IMR-90 (cell line): ENCODE measurements at regions not wholly inside any gene's neighbourhood (a gene's known extent, or its start where the extent isn't known, plus 50 kb on each side); places are given as distances from the start of the nearest gene placed in this dataset.

ENCODE experiments used
- ATAC-seq: fragments of 200-7000 bp; cut with Tn5 transposase; 2 replicates; pipeline ENCODE4 v1.9.1; 2020; ENCODE audit warnings: low read depth, mild to moderate bottlenecking, moderate library complexity
- BruUV-seq: library from RNA; stranded (reverse); fragments of 400-500 nt; replicated peaks from 2 replicates; lab custom pipeline; 2021; lab: Mats Ljungman, UMichigan
- CTCF ChIA-PET: fragments of 300-600 bp; formaldehyde crosslinking; extraction: SDS; loops from one replicate; lab custom pipeline; 2021; ENCODE audit warnings: antibody characterized with exemption; lab: Yijun Ruan, JAX
- POLR2A ChIA-PET: fragments of 300-600 bp; sonication (Branson Sonifier 250); formaldehyde crosslinking; loops from one replicate; lab custom pipeline; 2022; ENCODE audit warnings: antibody characterized with exemption; ENCODE audit not compliant: unreplicated experiment; lab: Charles Lee
- DNase-seq: peaks from one replicate; pipeline ENCODE4 v3.0.0; 2013
- H2AFZ ChIP-seq: replicated peaks from 2 replicates; pipeline ENCODE3; 2013; ENCODE audit warnings: low read length, mild to moderate bottlenecking; ENCODE audit not compliant: poor library complexity
- H2AK5ac ChIP-seq: 2 replicates; pipeline ENCODE4 v1.6.1; 2013; ENCODE audit warnings: low read depth, low read length, inconsistent platforms
- H2AK9ac ChIP-seq: replicated peaks from 2 replicates; pipeline ENCODE3; 2013; ENCODE audit warnings: mild to moderate bottlenecking, low read depth, low read length, moderate library complexity; ENCODE audit not compliant: poor library complexity
- H2BK120ac ChIP-seq: 2 replicates; pipeline ENCODE4 v1.6.1; 2013; ENCODE audit warnings: low read depth, low read length, inconsistent platforms
- H2BK15ac ChIP-seq: 3 replicates; pipeline ENCODE4 v1.6.1; 2013; ENCODE audit warnings: low read depth, low read length, inconsistent platforms
- H2BK20ac ChIP-seq: 2 replicates; pipeline ENCODE4 v1.6.1; 2013; ENCODE audit warnings: low read depth, mild to moderate bottlenecking, inconsistent platforms, low read length, moderate library complexity
- H2BK5ac ChIP-seq: 2 replicates; pipeline ENCODE4 v1.6.1; 2013; ENCODE audit warnings: mild to moderate bottlenecking, low read depth, low read length, inconsistent platforms; ENCODE audit not compliant: poor library complexity, severe bottlenecking
- H3K14ac ChIP-seq: replicated peaks from 2 replicates; pipeline ENCODE4 v1.6.1; 2013; ENCODE audit warnings: low read depth, low read length, inconsistent platforms
- H3K18ac ChIP-seq: 2 replicates; pipeline ENCODE4 v1.6.1; 2013; ENCODE audit warnings: low read depth, low read length, control low read depth
- H3K23ac ChIP-seq: 2 replicates; pipeline ENCODE4 v1.6.1; 2013; ENCODE audit warnings: low read depth, low read length, inconsistent platforms
- H3K27ac ChIP-seq: 2 replicates; pipeline ENCODE4 v1.5.1; 2013; ENCODE audit warnings: mild to moderate bottlenecking, control low read depth, low read length; ENCODE audit not compliant: insufficient read depth
- H3K27me3 ChIP-seq: 2 replicates; pipeline ENCODE4 v1.6.1; 2013; ENCODE audit warnings: low read length; ENCODE audit not compliant: control insufficient read depth, insufficient read depth
- H3K36me3 ChIP-seq: 2 replicates; pipeline ENCODE4 v1.6.1; 2013; ENCODE audit warnings: low read length, mixed read lengths; ENCODE audit not compliant: control insufficient read depth, insufficient read depth
- H3K4ac ChIP-seq: 2 replicates; pipeline ENCODE4 v1.6.1; 2013; ENCODE audit warnings: low read depth, low read length, inconsistent platforms
- H3K4me1 ChIP-seq: 2 replicates; pipeline ENCODE4 v1.6.1; 2013; ENCODE audit warnings: low read length, mixed read lengths; ENCODE audit not compliant: control insufficient read depth, insufficient read depth
- H3K4me2 ChIP-seq: 2 replicates; pipeline ENCODE4 v1.6.1; 2013; ENCODE audit warnings: low read depth, mild to moderate bottlenecking, control low read depth, low read length, moderate library complexity
- H3K4me3 ChIP-seq: 2 replicates; pipeline ENCODE4 v1.5.1; 2013; ENCODE audit warnings: low read depth, mild to moderate bottlenecking, control low read depth, low read length, moderate library complexity; ENCODE audit not compliant: insufficient read depth
- H3K56ac ChIP-seq: 2 replicates; pipeline ENCODE4 v1.6.1; 2013; ENCODE audit warnings: low read length, inconsistent platforms; ENCODE audit not compliant: insufficient read depth; ENCODE audit errors: extremely low read depth
- H3K79me1 ChIP-seq, 2 experiments: 2 replicates each; pipeline ENCODE4 v1.6.1; 2013; ENCODE audit warnings: low read length in 2 of 2, inconsistent platforms in 1 of 2, low read depth in 1 of 2
- H3K9ac ChIP-seq: 2 replicates; pipeline ENCODE4 v1.6.1; 2013; ENCODE audit warnings: low read depth, low read length, control low read depth
- H3K9me1 ChIP-seq: 2 replicates; pipeline ENCODE4 v1.6.1; 2013; ENCODE audit warnings: low read length, inconsistent platforms; ENCODE audit not compliant: insufficient read depth
- H3K9me3 ChIP-seq: 2 replicates; pipeline ENCODE4 v1.6.1; 2013; ENCODE audit warnings: low read length; ENCODE audit not compliant: control insufficient read depth, insufficient read depth
- H4K20me1 ChIP-seq: 2 replicates; pipeline ENCODE4 v1.6.1; 2013; ENCODE audit warnings: low read length, inconsistent platforms; ENCODE audit not compliant: insufficient read depth
- H4K5ac ChIP-seq: 2 replicates; pipeline ENCODE4 v1.6.1; 2013; ENCODE audit warnings: mild to moderate bottlenecking, low read depth, low read length, control low read depth
- H4K8ac ChIP-seq, 2 experiments: 2 replicates each; pipeline ENCODE4 v1.6.1; 2013; ENCODE audit warnings: low read depth in 2 of 2, low read length in 2 of 2, control low read depth in 1 of 2, inconsistent platforms in 1 of 2
- H4K91ac ChIP-seq: 2 replicates; pipeline ENCODE4 v1.6.1; 2013; ENCODE audit warnings: low read depth, low read length, inconsistent platforms; ENCODE audit not compliant: insufficient read depth
- BHLHE40 ChIP-seq: fragments of 150-350 bp; IDR thresholded peaks from 2 replicates; pipeline ENCODE4 v1.6.1; 2016; ENCODE audit warnings: mild to moderate bottlenecking, low read depth, low read length
- CEBPB ChIP-seq: IDR thresholded peaks from 2 replicates; pipeline ENCODE4 v1.6.1; 2012; ENCODE audit warnings: low read depth, low read length, improper control_type of control experiment
- ELK1 ChIP-seq: fragments of 150-350 bp; IDR thresholded peaks from 2 replicates; pipeline ENCODE4 v1.6.1; 2016; ENCODE audit warnings: low read depth, mild to moderate bottlenecking, low read length, moderate library complexity, borderline replicate concordance
- MAFK ChIP-seq: IDR thresholded peaks from 2 replicates; pipeline ENCODE4 v1.6.1; 2012; ENCODE audit warnings: low read depth, low read length, improper control_type of control experiment
- MAZ ChIP-seq: IDR thresholded peaks from 2 replicates; pipeline ENCODE4 v1.6.1; 2012; ENCODE audit warnings: low read depth, mild to moderate bottlenecking, low read length, improper control_type of control experiment, moderate library complexity, borderline replicate concordance
- MXI1 ChIP-seq: IDR thresholded peaks from 2 replicates; pipeline ENCODE4 v1.6.1; 2012; ENCODE audit warnings: low read depth, mild to moderate bottlenecking, low read length, moderate library complexity, borderline replicate concordance
- RAD21 ChIP-seq: IDR thresholded peaks from 2 replicates; pipeline ENCODE4 v1.6.1; 2012; ENCODE audit warnings: low read length, improper control_type of control experiment
- RFX5 ChIP-seq: IDR thresholded peaks from 2 replicates; pipeline ENCODE4 v1.8.0; 2012; ENCODE audit warnings: low read depth, mild to moderate bottlenecking, low read length, moderate library complexity
- SMC3 ChIP-seq: fragments of 150-350 bp; IDR thresholded peaks from 2 replicates; pipeline ENCODE4 v1.6.1; 2016; ENCODE audit warnings: low read depth, mild to moderate bottlenecking, antibody characterized with exemption, low read length, moderate library complexity
- WGBS, 2 experiments: methylation state at CpG; one replicate each; pipeline versions ENCODE4 v1.1.5 to v1.1.7; 2013; ENCODE audit warnings: missing lambda C conversion rate in 2 of 2; ENCODE audit not compliant: insufficient read length in 1 of 2; ENCODE audit errors: extremely low coverage in 2 of 2; 5-methylcytosine and 5-hydroxymethylcytosine counted together
- dilution Hi-C: fragments of 300-500 bp; cut with HindIII; formaldehyde crosslinking; loops from one replicate; pipeline ENCODE4 v1.14.3; 2018; ENCODE audit warnings: low sequenced_read_pairs; ENCODE audit not compliant: unreplicated experiment
- in situ Hi-C: fragments of 300-500 bp; cut with MboI; formaldehyde crosslinking; loops from 3 replicates; pipeline ENCODE4 v1.14.3; 2019; ENCODE audit warnings: low sequenced_read_pairs, inconsistent platforms, mixed read lengths
- intact Hi-C: fragments of 100-400 bp; cut with micrococcal nuclease; formaldehyde crosslinking; loops from 2 replicates; pipeline ENCODE4 v1.10.0; 2022
- TF ChIP-seq, protein P1 (sequence below): fragments of 150-350 bp; IDR thresholded peaks from 2 replicates; pipeline ENCODE4 v1.6.1; 2017; ENCODE audit warnings: mild to moderate bottlenecking, antibody characterized with exemption, low read length, low read depth

DNA sequence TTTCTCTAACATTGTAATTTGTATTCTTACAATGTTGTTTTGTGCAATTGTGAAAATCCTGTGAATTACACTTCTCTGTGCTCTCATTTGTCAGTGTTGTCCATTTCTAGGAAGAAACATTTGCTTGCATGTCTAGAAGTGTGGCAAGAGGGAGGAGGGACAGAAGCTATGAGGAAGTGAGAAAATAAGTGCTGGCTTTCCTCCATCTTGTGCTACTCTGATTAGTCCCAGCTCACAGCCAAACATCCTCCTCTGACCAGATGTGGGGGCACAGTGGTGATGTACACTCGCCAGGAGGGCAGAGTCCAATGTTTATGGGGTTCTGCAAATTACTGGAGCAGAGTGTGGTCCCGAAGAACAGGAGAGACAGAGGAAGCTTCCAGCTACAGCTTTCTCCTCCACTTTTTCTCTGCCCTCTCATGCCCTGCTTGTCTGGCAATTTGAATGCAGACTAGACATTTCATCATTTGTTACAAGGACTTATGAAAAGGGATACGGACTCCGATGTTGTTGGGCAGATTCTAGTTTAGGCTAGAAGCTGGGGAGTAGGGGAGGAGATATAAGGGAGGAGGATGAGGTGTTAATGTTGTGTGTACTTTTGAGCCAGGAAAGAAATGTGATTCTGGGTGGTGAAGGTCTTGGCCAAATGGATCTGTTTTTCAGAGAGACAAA is 131.0 kb upstream of the C1GALT1 start:
- no peak overlapping the region for H4K5ac ChIP-seq
- no peak overlapping the region for H3K18ac ChIP-seq
- H3K23ac ChIP-seq, result no peak overlapping the region
- no peak overlapping the region for H3K56ac ChIP-seq
- no peaks in the 10 kb centered on the region for H3K9me1 ChIP-seq
- no peaks in the 10 kb centered on the region for H3K36me3 ChIP-seq
- no peak overlapping the region for H3K4me2 ChIP-seq
- no peaks in the 10 kb centered on the region for H3K79me1 ChIP-seq
- no TSS peak for BruUV-seq
- TF ChIP-seq MAFK (no peak), CEBPB (no peak), RAD21 (no peak), SMC3 (no peak), RFX5 (no peak), MAZ (no peak), ELK1 (no peak), MXI1 (no peak), BHLHE40 (no peak)
- TF ChIP-seq, protein P1, sequence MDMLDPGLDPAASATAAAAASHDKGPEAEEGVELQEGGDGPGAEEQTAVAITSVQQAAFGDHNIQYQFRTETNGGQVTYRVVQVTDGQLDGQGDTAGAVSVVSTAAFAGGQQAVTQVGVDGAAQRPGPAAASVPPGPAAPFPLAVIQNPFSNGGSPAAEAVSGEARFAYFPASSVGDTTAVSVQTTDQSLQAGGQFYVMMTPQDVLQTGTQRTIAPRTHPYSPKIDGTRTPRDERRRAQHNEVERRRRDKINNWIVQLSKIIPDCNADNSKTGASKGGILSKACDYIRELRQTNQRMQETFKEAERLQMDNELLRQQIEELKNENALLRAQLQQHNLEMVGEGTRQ, result no peak
- no peak overlapping the region for H3K14ac ChIP-seq
- CTCF ChIA-PET, result no interaction called here
- H2BK15ac ChIP-seq, result no peak overlapping the region
- H2BK5ac ChIP-seq, result no peak overlapping the region
- H3K9ac ChIP-seq, result no peak overlapping the region
- POLR2A ChIA-PET, result no interaction called here
- WGBS, 2 experiments, result no CpG with 5 or more reads among the region's 4 CpGs
- H3K27me3 ChIP-seq, result no peaks in the 10 kb centered on the region
- intact Hi-C loops (no loop called here), in situ Hi-C loops (no loop called here), dilution Hi-C loops (no loop called here)
- no peak overlapping the region for H3K4me3 ChIP-seq
- no peak overlapping the region for H2AK5ac ChIP-seq
- no peak overlapping the region for H2BK120ac ChIP-seq
- H3K9me3 ChIP-seq, result peaks cover 2% of the 10 kb centered on the region; the same call in 1 of the 2 replicates
- ATAC-seq, result no peak
- DNase-seq, result no peak
- no peak overlapping the region for H3K27ac ChIP-seq
- no peak overlapping the region for H4K8ac ChIP-seq
- no peaks in the 10 kb centered on the region for H4K20me1 ChIP-seq
- H3K4ac ChIP-seq, result no peak overlapping the region
- H3K4me1 ChIP-seq, result no peaks in the 10 kb centered on the region
- H4K91ac ChIP-seq, result no peak overlapping the region
- H2AFZ ChIP-seq, result no peak overlapping the region
- no peak overlapping the region for H2AK9ac ChIP-seq
- H2BK20ac ChIP-seq, result no peak overlapping the region
